ENCODE measurements at regions not wholly inside any gene's neighbourhood (a gene's known extent, or its start where the extent isn't known, plus 50 kb on each side); places are given as distances from the start of the nearest gene placed in this dataset.
"Not testable (repeated sequence)": the region's sequence is repeated elsewhere in the genome, so short reads cannot be mapped to it uniquely, and the experiment has no call there.

DNA sequence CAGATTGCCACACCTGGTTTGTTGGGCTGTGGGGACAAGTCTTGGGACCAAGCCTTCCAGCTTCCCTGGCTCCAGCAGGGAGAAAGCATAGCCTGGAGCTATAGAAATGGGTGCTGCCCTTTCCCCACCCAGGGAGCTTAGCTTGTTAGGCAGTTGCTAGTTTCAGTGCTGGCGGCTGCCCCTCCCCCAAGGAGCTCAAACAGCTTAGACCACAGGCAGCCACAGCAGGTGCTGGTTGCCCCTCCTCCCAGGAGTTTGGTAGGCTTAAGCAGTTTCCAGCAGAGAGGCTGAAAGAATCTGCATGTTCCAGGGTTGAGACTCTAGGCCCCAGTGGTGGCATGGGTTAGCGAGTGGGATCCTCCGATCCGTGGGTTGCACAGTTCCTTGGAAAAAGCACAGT, 889.7 kb downstream of the IGSF11 start:
- in situ Hi-C loops (cut with HindIII; ENCODE audit: low sequenced_read_pairs): no loop called here

DNA sequence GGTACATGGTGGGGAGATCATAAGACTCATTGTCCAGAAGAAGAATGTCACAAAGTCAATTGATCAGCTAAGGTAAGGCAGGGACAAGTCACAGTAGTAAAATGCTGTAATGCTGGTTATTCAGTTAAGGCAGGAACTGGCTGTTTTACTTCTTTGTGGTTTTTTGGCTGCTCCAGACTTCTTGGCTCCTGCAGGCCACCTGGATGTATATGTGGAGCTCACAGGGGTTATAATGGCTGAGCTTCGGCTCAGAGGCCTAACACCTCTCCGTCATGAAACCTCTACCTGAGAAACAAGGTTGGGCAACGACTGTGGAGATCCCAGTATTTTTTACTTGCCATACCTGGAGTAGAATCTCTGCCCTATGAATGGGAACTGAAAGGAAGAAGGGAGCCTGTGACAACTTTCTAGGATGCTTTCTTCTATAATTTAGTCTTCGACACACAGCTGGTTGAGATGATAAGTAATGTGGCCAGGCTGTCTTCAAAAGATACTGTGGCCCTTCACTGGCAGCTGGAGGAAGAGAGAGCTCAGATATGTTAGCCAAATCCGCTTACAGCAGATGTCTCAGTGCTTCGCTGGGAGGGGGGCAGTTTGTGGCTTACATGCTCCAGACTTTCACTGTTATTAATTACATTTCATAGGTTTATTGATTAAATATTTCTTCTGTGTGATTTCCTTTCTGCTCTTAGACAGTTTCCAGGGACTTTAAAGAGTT, 887.8 kb downstream of the IGSF11 start:
- TF ChIP-seq, protein P1, sequence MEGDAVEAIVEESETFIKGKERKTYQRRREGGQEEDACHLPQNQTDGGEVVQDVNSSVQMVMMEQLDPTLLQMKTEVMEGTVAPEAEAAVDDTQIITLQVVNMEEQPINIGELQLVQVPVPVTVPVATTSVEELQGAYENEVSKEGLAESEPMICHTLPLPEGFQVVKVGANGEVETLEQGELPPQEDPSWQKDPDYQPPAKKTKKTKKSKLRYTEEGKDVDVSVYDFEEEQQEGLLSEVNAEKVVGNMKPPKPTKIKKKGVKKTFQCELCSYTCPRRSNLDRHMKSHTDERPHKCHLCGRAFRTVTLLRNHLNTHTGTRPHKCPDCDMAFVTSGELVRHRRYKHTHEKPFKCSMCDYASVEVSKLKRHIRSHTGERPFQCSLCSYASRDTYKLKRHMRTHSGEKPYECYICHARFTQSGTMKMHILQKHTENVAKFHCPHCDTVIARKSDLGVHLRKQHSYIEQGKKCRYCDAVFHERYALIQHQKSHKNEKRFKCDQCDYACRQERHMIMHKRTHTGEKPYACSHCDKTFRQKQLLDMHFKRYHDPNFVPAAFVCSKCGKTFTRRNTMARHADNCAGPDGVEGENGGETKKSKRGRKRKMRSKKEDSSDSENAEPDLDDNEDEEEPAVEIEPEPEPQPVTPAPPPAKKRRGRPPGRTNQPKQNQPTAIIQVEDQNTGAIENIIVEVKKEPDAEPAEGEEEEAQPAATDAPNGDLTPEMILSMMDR (IDR thresholded peaks at IDR 0.05; ENCODE audit: low read depth, low read length): no peak
- no peak overlapping the region for H3K4me3 ChIP-seq (ENCODE audit: low read depth, low read length)
- DNase-seq (ENCODE audit: low read depth, low spot score): no peak
- in situ Hi-C loops (cut with HindIII; ENCODE audit: low sequenced_read_pairs): no loop called here

More for the DNA sequence above, 889.7 kb downstream of the IGSF11 start:
- no peak for DNase-seq (ENCODE audit: low read depth, low spot score)
- TF ChIP-seq, protein P1 (IDR thresholded peaks at IDR 0.05; ENCODE audit: low read depth, low read length): no peak
- H3K4me3 ChIP-seq (ENCODE audit: low read depth, low read length): no peak overlapping the region

DNA sequence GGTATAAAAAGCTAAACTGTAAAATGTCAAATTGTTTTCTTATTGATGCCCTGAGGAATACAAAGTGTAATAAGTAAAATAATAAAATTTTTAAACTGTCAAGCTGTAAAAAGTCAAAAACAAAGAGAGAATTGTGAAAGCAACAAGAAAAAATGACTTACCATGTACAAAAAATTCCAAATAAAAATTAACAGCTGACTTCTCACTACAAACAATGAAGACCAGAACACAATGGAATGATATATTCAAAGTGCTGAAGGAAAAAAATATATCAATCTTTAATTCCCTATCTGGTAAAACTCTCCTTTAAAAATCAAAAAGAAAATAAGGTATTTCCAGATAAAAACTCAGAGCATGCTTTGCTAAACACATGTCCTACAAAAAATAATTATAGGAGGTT, 883.5 kb downstream of the IGSF11 start:
- H3K4me3 ChIP-seq (ENCODE audit: low read depth, low read length): no peak overlapping the region
- TF ChIP-seq, protein P1 (IDR thresholded peaks at IDR 0.05; ENCODE audit: low read depth, low read length): no peak
- no peak for DNase-seq (ENCODE audit: low read depth, low spot score)
- in situ Hi-C loops (cut with HindIII; ENCODE audit: low sequenced_read_pairs): no loop called here

DNA sequence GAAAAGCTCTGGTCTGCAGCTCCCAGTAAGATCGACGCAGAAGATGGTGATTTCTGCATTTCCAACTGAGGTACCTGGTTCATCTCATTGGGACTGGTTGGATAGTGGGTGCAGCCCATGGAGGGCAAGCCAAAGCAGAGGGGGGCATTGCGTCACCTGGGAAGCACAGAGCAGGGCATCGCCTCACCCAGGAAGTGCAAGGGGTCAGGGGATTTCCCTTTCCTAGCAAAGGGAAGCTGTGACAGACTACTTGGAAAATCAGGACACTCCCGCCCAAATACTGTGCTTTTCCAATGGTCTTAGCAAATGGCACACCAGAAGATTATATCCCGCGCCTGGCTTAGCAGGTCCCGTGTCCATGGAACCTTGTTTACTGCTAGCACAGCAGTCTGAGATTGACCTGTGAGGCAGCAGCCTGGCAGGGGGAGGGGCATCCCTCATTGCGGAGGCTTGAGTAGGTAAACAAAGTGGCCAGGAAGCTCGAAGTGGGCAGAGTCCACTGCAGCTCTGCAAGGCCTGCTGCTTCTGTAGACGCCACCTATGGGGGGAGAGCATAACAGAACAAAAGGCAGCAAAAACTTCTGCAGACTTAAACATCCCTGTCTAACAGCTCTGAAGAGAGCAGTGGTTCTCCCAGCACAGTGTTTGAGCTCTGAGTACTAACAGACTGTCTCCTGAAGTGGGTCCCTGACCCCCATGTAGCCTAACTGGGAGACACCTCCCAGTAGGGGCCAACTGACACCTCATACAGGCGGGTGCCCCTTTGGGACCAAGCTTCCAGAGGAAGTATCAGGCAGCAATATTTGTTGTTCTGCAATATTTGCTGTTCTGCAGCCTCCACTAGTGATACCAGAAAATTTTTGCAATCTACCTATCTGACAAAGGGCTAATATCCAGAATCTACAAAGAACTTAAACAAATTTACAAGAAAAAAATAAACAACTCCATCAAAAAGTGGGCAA, 871.7 kb downstream of the IGSF11 start:
- in situ Hi-C loops (cut with HindIII; ENCODE audit: low sequenced_read_pairs); H3K4me3 ChIP-seq (ENCODE audit: low read depth, low read length); DNase-seq (ENCODE audit: low read depth, low spot score): not testable (repeated sequence)

DNA sequence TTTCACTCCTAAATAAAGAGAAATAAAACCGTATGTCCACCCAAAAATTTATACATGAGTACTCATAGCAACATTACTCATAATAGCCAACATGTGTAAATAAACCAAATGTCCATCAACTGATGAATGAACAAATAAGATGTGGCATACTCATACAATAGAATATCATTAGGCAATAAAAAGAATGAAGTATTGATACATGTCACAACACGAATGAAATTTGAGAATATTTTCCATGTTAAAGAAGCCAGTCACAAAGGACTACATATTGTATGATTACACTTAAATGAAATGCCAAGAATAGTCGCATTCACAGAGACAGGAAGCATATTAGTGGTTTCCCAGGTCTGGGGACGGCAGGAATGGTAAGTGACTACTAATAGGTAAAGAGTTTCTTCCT, 869.2 kb downstream of the IGSF11 start:
- DNase-seq (ENCODE audit: low read depth, low spot score): no peak
- H3K4me3 ChIP-seq (ENCODE audit: low read depth, low read length): no peak overlapping the region
- in situ Hi-C loops (cut with HindIII; ENCODE audit: low sequenced_read_pairs): no loop called here
- TF ChIP-seq, protein P1 (IDR thresholded peaks at IDR 0.05; ENCODE audit: low read depth, low read length): no peak

DNA sequence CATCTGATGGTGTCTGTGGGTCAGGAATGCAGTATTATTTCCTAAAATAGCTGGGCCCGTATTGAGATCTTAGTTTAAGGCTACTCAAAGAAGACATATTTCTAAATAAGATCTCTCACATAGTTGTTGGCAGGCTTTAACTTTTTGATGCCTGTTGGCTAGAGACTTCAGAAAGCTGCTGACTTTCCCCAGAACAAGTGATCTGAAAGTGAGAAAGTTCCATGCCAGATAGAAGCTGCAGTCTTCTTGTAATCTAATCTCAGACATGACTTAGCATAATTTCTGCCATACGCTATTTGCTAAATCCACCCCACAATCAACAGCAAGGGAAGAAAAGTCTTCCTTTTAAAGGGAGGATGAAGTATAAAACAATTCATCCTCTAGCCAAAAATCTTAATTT, 867.1 kb downstream of the IGSF11 start:
- H3K4me3 ChIP-seq (ENCODE audit: low read depth, low read length): no peak overlapping the region
- in situ Hi-C loops (cut with HindIII; ENCODE audit: low sequenced_read_pairs): no loop called here
- TF ChIP-seq, protein P1 (IDR thresholded peaks at IDR 0.05; ENCODE audit: low read depth, low read length): no peak
- DNase-seq (ENCODE audit: low read depth, low spot score): no peak

DNA sequence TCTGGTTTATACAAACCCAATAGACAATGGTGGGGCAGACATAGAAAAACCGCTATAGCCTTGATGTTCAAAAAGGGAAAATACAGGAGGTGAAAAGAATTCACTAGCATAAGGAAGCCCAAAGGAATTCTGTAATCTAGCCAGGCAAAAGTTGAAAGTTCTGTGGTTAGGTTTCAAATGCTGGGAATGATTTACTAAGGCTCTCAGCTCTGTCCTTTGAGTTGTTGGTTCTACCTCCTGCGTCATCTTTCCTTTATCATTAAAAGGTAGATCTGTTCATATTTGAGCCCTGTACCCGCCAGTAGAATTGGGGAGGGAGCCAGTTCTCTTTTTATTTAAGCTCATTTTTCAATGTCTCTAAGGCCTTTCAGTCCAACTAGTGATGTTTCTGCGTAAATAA, 866.5 kb downstream of the IGSF11 start:
- in situ Hi-C loops (cut with HindIII; ENCODE audit: low sequenced_read_pairs): no loop called here
- TF ChIP-seq, protein P1 (IDR thresholded peaks at IDR 0.05; ENCODE audit: low read depth, low read length): no peak
- no peak for DNase-seq (ENCODE audit: low read depth, low spot score)
- no peak overlapping the region for H3K4me3 ChIP-seq (ENCODE audit: low read depth, low read length)

Data from astrocyte of the spinal cord (primary cell).